Hypothalamus (tissue), 51 donors: ENCODE measurements at regions not wholly inside any gene's neighbourhood (a gene's known extent, or its start where the extent isn't known, plus 50 kb on each side); places are given as distances from the start of the nearest gene placed in this dataset.

Source experiments
- DNase-seq, 51 donors: peaks; one replicate each; lab custom pipeline; 2025; lab: John Stamatoyannopoulos, UW

GRCh38 chr5:5971203-5971602 is 407.1 kb downstream of the MED10 start:
- DNase-seq: no peak

DNA sequence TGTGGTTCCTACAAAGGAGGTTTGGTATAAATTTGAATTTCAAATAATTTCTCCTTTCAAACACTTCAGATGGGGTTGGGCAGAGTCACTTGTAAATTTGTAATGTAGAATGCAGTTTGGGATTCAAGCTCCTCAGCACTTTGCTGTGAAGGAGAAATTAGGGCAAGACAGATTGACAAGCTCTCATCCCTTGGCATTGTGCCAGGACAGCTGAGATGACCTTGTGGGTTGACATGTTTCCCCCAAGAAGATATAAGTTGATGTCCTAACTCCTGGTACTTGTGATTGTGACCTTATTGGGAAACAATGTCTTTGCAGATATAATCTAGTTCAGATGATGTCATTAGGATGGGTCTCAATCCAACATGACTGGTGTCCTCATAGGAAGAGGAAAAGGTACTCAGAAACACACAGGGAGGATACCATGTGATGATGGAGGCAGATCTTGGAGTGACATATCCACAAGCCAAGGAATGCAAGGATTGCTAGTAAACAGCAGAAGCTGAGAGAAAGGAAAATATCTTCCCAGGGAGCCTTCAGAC is 408.3 kb downstream of the MED10 start:
- DNase-seq: no peak

GRCh38 chr5:5968981-5969380 is 409.4 kb downstream of the MED10 start:
- no peak for DNase-seq

GRCh38 chr5:5967944-5968343 is 410.4 kb downstream of the MED10 start:
- DNase-seq: no peak

DNA sequence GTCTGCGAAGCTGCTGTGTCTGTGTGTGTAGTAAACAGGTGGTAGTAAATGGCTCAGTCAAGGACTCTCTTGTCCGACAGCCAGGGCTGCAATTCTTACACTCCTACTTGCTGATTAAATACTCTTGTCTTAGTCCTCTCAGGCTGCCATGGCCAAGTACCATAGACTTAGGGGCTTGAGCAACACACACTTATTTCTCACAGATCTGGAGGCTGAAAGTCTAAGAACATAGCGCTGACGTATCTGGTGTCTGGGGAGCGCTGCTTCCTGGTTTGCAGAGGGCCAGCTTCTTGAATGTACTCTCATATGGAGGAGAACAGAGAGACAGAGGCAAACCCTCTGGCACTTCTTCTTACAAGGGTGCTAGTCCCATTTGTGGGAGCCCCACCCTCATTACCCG is 411.0 kb downstream of the MED10 start:
- DNase-seq: no peak

DNA sequence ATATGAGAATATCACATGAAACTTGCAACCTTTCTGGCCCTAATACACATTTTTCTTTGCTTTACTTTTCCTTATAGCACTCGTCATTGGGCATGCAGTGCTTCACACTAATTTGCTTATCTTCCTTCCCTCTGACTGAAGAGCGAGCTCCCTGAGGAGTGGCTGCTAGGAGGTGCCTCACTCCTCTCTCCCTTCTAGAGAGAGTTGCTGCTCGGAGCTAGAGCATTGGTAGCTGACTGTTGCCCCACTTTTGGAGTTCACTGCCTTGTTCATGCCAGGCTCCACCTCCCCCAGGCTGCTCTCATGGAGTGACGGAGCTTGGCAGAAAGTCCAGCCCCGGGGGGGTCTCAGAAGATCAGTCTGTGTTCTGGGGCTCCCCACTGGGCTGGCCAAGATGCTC is 413.2 kb downstream of the MED10 start:
- no peak for DNase-seq

DNA sequence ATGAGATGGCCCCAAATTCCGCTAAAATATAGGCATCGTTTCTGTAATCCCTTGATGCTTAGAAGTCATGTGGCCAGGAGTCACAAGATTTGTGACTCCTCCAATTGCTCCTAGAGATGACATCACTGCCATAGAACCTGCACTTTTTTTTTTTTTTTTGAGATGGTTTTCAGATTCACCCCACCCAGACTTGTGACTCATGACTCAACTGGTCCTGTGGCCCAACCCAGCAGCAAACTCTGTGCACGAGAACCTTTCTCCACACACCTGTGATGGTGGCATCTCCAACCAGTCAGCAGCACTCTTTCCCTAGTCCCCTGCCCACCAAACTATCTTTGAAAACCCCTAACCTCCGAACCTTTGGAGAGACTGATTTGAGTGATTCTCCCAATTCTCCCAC is 414.0 kb downstream of the MED10 start:
- no peak for DNase-seq

DNA sequence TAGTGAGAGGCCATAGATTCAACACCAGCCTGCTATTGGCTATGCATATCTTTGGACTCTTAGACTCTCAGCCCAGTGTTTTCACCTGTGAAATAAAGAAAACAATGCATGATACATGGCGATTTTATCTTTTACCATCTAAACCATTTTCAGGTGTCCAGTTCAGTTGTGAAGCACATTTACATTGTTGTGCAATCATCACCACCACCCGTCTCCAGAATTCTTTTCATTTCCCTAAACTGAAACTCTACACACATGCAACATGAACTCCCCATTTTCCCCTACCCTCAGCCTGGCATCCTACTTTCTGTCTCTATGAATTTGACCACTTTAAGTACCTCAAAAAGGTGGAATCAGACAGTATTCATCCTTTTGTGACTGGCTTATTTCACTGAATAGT is 420.6 kb downstream of the MED10 start:
- DNase-seq: no peak

DNA sequence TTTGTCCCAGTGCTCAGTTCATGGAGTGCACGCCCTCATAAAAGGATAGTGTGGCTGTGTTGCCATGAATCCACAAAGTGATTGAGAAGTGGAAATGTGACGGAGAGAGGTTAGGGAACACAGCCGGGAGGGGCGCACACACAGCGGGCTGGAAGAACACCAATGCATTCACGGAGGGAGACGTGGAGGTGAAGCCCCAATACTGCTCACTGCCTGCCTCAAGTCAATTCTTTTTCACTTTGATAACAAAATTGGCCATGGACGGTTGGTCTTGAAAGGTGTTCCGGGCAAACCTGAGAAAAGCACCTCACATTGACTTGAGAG is 424.1 kb downstream of the MED10 start:
- no peak for DNase-seq

GRCh38 chr5:5953584-5954274 is 424.6 kb downstream of the MED10 start:
- peak in 1 of 51 donors; percentile 3 for DNase-seq

GRCh38 chr5:5951953-5952352 is 426.4 kb downstream of the MED10 start:
- no peak for DNase-seq

GRCh38 chr5:5950658-5951057 is 427.7 kb downstream of the MED10 start:
- DNase-seq: no peak

GRCh38 chr5:5941486-5941885 is 436.9 kb downstream of the MED10 start:
- no peak for DNase-seq

DNA sequence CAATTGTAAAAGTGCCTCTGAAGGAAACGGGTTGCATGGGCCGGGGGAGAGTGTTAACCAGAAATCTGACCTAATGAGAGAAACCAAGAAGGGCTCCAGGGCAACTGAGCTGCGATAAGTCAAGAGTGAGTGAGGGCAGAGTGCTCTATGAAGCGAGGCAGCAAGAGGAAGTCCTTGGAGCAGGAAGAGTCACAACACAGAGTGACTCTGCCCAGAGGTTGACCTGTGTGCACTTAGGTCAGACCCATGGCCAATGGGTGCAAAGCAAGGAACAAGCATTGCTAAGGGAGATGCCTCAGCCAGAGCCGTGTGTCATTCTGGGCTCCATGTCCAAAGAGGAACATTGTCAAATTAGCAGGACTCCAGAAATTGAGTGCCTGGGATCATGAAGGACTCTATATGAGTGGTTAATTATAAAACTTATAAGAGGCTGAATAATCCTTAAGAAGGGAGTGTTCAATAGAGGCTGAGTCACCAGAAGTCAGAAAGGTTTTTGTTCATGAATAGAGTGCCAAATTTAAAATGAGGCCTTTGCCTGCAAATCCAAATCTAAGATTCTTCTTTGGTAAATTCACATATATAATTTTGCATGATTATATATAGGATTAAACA is 438.5 kb downstream of the MED10 start:
- DNase-seq: no peak

GRCh38 chr5:5933651-5934050 is 444.7 kb downstream of the MED10 start:
- DNase-seq: no peak

DNA sequence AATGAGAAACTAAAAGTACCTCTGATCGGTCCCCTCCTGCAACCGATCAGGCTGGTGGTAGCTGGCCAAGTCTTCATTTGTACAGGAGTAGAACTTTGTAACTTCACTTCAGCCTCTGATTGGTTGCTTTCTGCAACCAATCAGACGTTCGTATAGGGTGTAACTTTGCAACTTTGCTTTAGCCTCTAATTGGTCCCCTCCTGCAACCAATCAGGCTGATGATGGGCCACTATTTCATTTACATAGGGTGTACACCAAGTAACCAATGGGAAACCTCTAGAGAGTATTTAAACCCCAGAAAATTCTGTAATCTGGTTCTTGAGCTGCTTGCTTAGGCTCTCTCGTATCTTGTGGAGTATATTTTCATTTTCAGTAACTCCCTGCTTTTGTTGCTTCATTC is 445.5 kb downstream of the MED10 start:
- no peak for DNase-seq

GRCh38 chr5:5930561-5930960 is 447.8 kb downstream of the MED10 start:
- no peak for DNase-seq

GRCh38 chr5:5929291-5930020 is 448.9 kb downstream of the MED10 start:
- DNase-seq: no peak

DNA sequence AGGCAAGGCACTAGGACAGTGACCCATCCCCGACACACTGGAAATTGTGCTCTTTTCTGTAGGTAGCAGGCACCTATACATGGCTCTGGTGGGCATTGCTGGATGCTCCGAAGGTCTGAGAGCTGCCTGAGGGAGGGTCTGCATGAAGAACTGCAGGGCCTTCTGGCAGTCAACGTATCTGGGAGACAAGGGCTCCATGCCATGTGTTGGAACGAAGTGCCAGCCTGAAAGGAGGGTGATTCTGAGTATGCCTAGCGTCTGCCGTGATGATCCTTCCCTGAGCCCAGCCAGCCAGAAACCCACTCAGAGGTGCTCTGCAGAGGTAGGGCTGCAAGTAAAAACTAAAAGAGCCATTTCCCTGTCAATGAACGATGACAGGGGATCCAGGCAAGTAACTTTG is 453.2 kb downstream of the MED10 start:
- DNase-seq: no peak

GRCh38 chr5:5919411-5919810 is 458.9 kb downstream of the MED10 start:
- no peak for DNase-seq

DNA sequence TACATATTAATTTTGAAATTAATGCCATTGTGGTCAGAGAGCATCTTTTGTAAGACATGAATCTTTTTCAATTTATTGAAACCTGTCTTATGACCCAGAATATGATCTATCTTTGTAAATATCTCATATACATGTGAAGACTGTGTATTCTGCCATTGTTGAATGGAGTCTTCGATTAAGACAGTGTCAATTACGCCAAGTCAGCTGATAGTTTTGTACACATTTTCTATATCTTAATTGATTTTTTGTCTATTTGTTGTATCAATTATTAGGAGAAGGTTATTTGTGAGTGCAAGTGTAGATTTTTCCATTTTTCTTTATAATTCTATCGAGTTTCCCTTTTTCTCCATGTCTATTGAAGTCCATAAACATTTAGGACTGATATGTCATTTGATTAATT is 471.6 kb downstream of the MED10 start:
- no peak for DNase-seq

DNA sequence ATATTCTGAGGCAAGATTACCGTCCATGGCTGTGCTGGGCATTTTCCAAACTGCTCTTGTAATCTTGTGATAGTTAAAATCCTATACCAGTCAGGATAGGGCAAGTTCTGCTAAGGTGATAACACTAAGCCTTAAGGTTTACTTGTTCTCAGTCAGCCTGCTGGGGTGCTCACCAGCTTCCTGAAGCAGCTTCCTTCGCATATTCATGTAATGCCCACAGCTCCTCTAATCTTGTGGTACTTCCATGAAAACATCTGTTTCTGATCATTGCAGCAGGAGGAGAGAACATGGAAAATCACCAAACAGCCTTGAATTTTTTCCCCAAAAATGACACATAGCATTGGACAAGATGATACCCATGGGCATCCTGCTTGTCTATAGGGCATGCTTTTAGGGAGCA is 473.2 kb downstream of the MED10 start:
- DNase-seq: no peak
